B cell (primary cell): ENCODE measurements at regions not wholly inside any gene's neighbourhood (a gene's known extent, or its start where the extent isn't known, plus 50 kb on each side); places are given as distances from the start of the nearest gene placed in this dataset.

Source experiments
- ATAC-seq: fragments of 200-7000 bp; cut with Tn5 transposase; one replicate; pipeline ENCODE4 v1.10.0; 2021; ENCODE audit warnings: low read depth, mild to moderate bottlenecking, moderate number of reproducible peaks, moderate library complexity
- CTCF ChIA-PET: fragments of 350-600 bp; sonication (Branson Sonifier 250); formaldehyde crosslinking; loops from one replicate; lab custom pipeline; 2021; ENCODE audit warnings: antibody characterized with exemption, inconsistent platforms; lab: Charles Lee
- POLR2A ChIA-PET: fragments of 350-600 bp; sonication (Branson Sonifier 250); formaldehyde crosslinking; loops from one replicate; lab custom pipeline; 2021; ENCODE audit warnings: antibody characterized with exemption; lab: Charles Lee
- DNase-seq: peaks from one replicate; pipeline ENCODE4 v3.0.0; 2013
- H2AFZ ChIP-seq: 2 replicates; pipeline ENCODE4 v1.6.1; 2012; ENCODE audit warnings: mild to moderate bottlenecking, low read depth, low read length; ENCODE audit not compliant: insufficient read depth, poor library complexity, severe bottlenecking
- H3K27ac ChIP-seq, 2 donors: 1 replicate in 1 of 2; 2 replicates in 1 of 2; pipeline ENCODE4 v1.5.1; 2012 to 2013; ENCODE audit warnings: low read length in 2 of 2, mild to moderate bottlenecking in 2 of 2, moderate library complexity in 1 of 2
- H3K27me3 ChIP-seq, 4 experiments: fragments of 200-600 bp in 1 of 4; sonication (generic) in 1 of 4; replicated peaks in 1 of 4; 1 replicate in 2 of 4; 2 replicates in 2 of 4; pipeline versions ENCODE4 v1.6.1 to v1.7.0; 2013 to 2016; ENCODE audit warnings: low read length in 3 of 4, mild to moderate bottlenecking in 2 of 4, mixed read lengths in 1 of 4, moderate library complexity in 1 of 4; ENCODE audit not compliant: insufficient read depth in 4 of 4, control insufficient read depth in 3 of 4; ENCODE audit errors: control extremely low read depth in 1 of 4
- H3K36me3 ChIP-seq, 2 experiments: replicated peaks in 1 of 2; 1 replicate in 1 of 2; 2 replicates in 1 of 2; pipeline versions ENCODE4 v1.6.1 to v1.7.1; 2013; ENCODE audit warnings: low read length in 1 of 2; ENCODE audit not compliant: insufficient read depth in 2 of 2, control insufficient read depth in 1 of 2; ENCODE audit errors: control extremely low read depth in 1 of 2, extremely low read depth in 1 of 2
- H3K4me1 ChIP-seq, 2 donors: fragments of 200-600 bp in 1 of 2; sonication (generic) in 1 of 2; 1 replicate in 1 of 2; 2 replicates in 1 of 2; pipeline versions ENCODE4 v1.5.1 to v1.6.1; 2013 to 2017; ENCODE audit warnings: low read length in 2 of 2; ENCODE audit not compliant: control insufficient read depth in 2 of 2, insufficient read depth in 2 of 2
- H3K4me2 ChIP-seq: replicated peaks from 2 replicates; pipeline ENCODE3; 2012; ENCODE audit warnings: mild to moderate bottlenecking, low read depth, low read length; ENCODE audit not compliant: poor library complexity, severe bottlenecking
- H3K4me3 ChIP-seq, 5 experiments: fragments of 200-600 bp in 1 of 5; sonication (generic) in 1 of 5; 1 replicate in 3 of 5; 2 replicates in 2 of 5; pipeline versions ENCODE4 v1.5.1 to v1.7.0; 2011 to 2016; ENCODE audit warnings: low read length in 4 of 5, mild to moderate bottlenecking in 4 of 5, low read depth in 2 of 5, control low read depth in 1 of 5, moderate library complexity in 1 of 5; ENCODE audit not compliant: insufficient read depth in 1 of 5; ENCODE audit errors: control extremely low read depth in 1 of 5, extremely low read depth in 1 of 5
- H3K79me2 ChIP-seq: fragments of 200-600 bp; sonication (generic); one replicate; pipeline ENCODE4 v1.6.0; 2016; ENCODE audit warnings: low read length; ENCODE audit not compliant: control insufficient read depth, insufficient read depth
- H3K9ac ChIP-seq: fragments of 200-600 bp; sonication (generic); 2 replicates; pipeline ENCODE4 v1.6.1; 2017; ENCODE audit warnings: mild to moderate bottlenecking, low read length, moderate library complexity
- H3K9me3 ChIP-seq, 3 donors: one replicate each; pipeline versions ENCODE4 v1.6.1 to v1.7.1; 2013; ENCODE audit warnings: low read length in 2 of 3; ENCODE audit not compliant: control insufficient read depth in 2 of 3, insufficient read depth in 1 of 3; ENCODE audit errors: control extremely low read depth in 1 of 3
- H4K20me1 ChIP-seq: 2 replicates; pipeline ENCODE4 v1.6.0; 2012; ENCODE audit warnings: mild to moderate bottlenecking, low read length; ENCODE audit not compliant: insufficient read depth, control insufficient read depth, poor library complexity, severe bottlenecking
- H3K27ac Mint-ChIP-seq: one replicate; pipeline ENCODE4 v1.8.0; 2021; ENCODE audit warnings: mixed read lengths
- H3K27me3 Mint-ChIP-seq: one replicate; pipeline ENCODE4 v1.8.0; 2021; ENCODE audit warnings: mixed read lengths
- H3K4me1 Mint-ChIP-seq: one replicate; pipeline ENCODE4 v1.8.0; 2021; ENCODE audit warnings: mixed read lengths
- H3K4me3 Mint-ChIP-seq: one replicate; pipeline ENCODE4 v1.8.0; 2021; ENCODE audit warnings: mixed read lengths
- H3K9me3 Mint-ChIP-seq: one replicate; pipeline ENCODE4 v1.8.0; 2022; ENCODE audit warnings: mixed read lengths; ENCODE audit not compliant: insufficient read depth
- EZH2 ChIP-seq: IDR thresholded peaks from 2 replicates; pipeline ENCODE4 v1.6.1; 2012; ENCODE audit warnings: borderline replicate concordance, low read depth, mild to moderate bottlenecking, moderate library complexity, low read length; ENCODE audit not compliant: insufficient read depth, poor library complexity, severe bottlenecking
- WGBS: methylation state at CpG from one replicate; pipeline ENCODE4 v1.1.5; 2013; ENCODE audit warnings: missing lambda C conversion rate; ENCODE audit not compliant: insufficient coverage; 5-methylcytosine and 5-hydroxymethylcytosine counted together
- intact Hi-C: fragments of 100-400 bp; cut with micrococcal nuclease; formaldehyde crosslinking; loops from one replicate; pipeline ENCODE4 v1.10.0; 2022
- TF ChIP-seq, protein P1 (sequence below): fragments of 200-600 bp; IDR thresholded peaks from one replicate; pipeline ENCODE4 v1.8.0; 2022; ENCODE audit warnings: antibody characterized with exemption, mild to moderate bottlenecking

DNA sequence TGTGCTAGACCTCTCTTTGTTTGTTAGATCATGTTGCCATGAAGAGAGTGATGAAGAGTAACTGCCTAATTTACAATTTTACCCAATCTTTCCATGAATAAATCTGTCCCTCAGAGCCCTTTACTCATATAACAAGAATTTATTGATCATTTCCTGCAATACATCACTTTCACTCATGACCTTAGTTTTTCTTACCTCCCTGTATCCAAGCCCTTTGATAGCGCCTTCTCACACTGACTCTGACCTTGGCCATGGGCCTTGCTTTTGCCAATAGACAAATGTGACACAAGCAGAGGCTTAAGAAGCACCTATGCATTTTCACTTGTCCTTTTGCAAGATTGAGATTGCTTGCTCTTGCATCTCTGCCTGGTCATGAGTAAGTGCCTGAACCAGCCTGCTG is 288.1 kb downstream of the NNT start:
- no peak for TF ChIP-seq EZH2
- TF ChIP-seq, protein P1, sequence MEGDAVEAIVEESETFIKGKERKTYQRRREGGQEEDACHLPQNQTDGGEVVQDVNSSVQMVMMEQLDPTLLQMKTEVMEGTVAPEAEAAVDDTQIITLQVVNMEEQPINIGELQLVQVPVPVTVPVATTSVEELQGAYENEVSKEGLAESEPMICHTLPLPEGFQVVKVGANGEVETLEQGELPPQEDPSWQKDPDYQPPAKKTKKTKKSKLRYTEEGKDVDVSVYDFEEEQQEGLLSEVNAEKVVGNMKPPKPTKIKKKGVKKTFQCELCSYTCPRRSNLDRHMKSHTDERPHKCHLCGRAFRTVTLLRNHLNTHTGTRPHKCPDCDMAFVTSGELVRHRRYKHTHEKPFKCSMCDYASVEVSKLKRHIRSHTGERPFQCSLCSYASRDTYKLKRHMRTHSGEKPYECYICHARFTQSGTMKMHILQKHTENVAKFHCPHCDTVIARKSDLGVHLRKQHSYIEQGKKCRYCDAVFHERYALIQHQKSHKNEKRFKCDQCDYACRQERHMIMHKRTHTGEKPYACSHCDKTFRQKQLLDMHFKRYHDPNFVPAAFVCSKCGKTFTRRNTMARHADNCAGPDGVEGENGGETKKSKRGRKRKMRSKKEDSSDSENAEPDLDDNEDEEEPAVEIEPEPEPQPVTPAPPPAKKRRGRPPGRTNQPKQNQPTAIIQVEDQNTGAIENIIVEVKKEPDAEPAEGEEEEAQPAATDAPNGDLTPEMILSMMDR, result no peak
- Mint-ChIP-seq H3K4me1 (no peaks in the 10 kb centered on the region), H3K4me3 (no peak overlapping the region), H3K9me3 (peaks cover 5% of the 10 kb centered on the region), H3K27me3 (no peaks in the 10 kb centered on the region), H3K27ac (no peak overlapping the region)
- H4K20me1 ChIP-seq, result no peaks in the 10 kb centered on the region
- no peak overlapping the region for H2AFZ ChIP-seq
- ATAC-seq, result no peak
- WGBS, result 60% methylated on average over 1 of the region's 1 CpG
- H3K36me3 ChIP-seq, result no peaks in the 10 kb centered on the region
- no peak overlapping the region for H3K4me2 ChIP-seq
- ChIA-PET POLR2A (no interaction called here), CTCF (no interaction called here)
- no peak overlapping the region for H3K27ac ChIP-seq
- H3K4me1 ChIP-seq, result no peaks in the 10 kb centered on the region
- intact Hi-C loops, result no loop called here
- H3K27me3 ChIP-seq, result no peaks in the 10 kb centered on the region
- H3K4me3 ChIP-seq, result no peak overlapping the region
- no peak overlapping the region for H3K9ac ChIP-seq
- no peaks in the 10 kb centered on the region for H3K79me2 ChIP-seq
- DNase-seq, result no peak
- H3K9me3 ChIP-seq, result no peaks in the 10 kb centered on the region

DNA sequence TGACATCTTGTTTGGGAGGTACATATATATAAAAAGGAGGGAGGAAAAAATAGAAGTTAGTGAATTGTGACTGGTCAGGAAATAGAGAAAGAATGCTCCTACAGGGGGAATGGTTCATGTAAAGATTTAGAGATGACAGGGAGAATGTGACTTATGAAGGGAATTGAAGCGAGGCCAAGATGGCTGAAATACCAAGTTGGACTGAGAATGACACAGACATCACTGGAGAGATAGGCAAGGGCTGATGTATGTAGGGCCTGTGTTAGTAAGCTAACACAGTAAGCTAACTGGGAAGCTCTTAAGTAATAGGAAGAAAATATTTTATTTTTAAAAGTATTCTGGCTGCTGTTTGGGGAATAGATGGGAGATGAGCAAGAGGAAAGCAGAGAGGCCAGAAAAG is 286.3 kb downstream of the NNT start:
- no peaks in the 10 kb centered on the region for H3K4me1 ChIP-seq
- WGBS, result 90% methylated on average over 1 of the region's 1 CpG

More for the DNA sequence above, 286.3 kb downstream of the NNT start:
- no peak for TF ChIP-seq EZH2
- TF ChIP-seq, protein P1, result no peak
- no peak overlapping the region for H3K27ac Mint-ChIP-seq
- H3K36me3 ChIP-seq, result no peaks in the 10 kb centered on the region
- H3K27ac ChIP-seq, result no peak overlapping the region
- ATAC-seq (no peak), DNase-seq (no peak)
- no peaks in the 10 kb centered on the region for H4K20me1 ChIP-seq
- no peak overlapping the region for H3K9ac ChIP-seq
- no peaks in the 10 kb centered on the region for H3K27me3 Mint-ChIP-seq
- no peaks in the 10 kb centered on the region for H3K79me2 ChIP-seq
- peaks cover 5% of the 10 kb centered on the region for H3K9me3 Mint-ChIP-seq
- intact Hi-C loops, result no loop called here
- ChIA-PET POLR2A (no interaction called here), CTCF (no interaction called here)
- no peaks in the 10 kb centered on the region for H3K9me3 ChIP-seq
- H2AFZ ChIP-seq, result no peak overlapping the region
- H3K4me3 ChIP-seq, result no peak overlapping the region
- no peak overlapping the region for H3K4me3 Mint-ChIP-seq
- H3K4me1 Mint-ChIP-seq, result no peaks in the 10 kb centered on the region
- H3K27me3 ChIP-seq, result no peaks in the 10 kb centered on the region
- no peak overlapping the region for H3K4me2 ChIP-seq
